HCT116 (cell line): ENCODE measurements at regions not wholly inside any gene's neighbourhood (a gene's known extent, or its start where the extent isn't known, plus 50 kb on each side); places are given as distances from the start of the nearest gene placed in this dataset.

Source experiments
- CTCF ChIP-seq, 3 experiments: fragments of 200-600 bp in 1 of 3; sonication (generic) in 1 of 3; IDR thresholded peaks in 2 of 3; conservative IDR thresholded peaks in 1 of 3; 2 replicates each; pipeline ENCODE4 v1.5.1; 2012 to 2017; ENCODE audit warnings: low read depth in 2 of 3, low read length in 2 of 3, antibody characterized with exemption in 1 of 3, borderline replicate concordance in 1 of 3, control low read depth in 1 of 3, mild to moderate bottlenecking in 1 of 3, mixed read lengths in 1 of 3, mixed run types in 1 of 3, moderate library complexity in 1 of 3; ENCODE audit not compliant: insufficient read depth in 1 of 3
- EZH2 ChIP-seq: fragments of 200-600 bp; sonication (generic); IDR thresholded peaks from 2 replicates; pipeline ENCODE4 v1.6.1; 2017; ENCODE audit warnings: antibody characterized with exemption, mixed run types
- EZH2phosphoT487 ChIP-seq: fragments of 200-600 bp; IDR thresholded peaks from 2 replicates; pipeline ENCODE4 v1.6.1; 2018; ENCODE audit warnings: antibody characterized with exemption, borderline replicate concordance
- JUND ChIP-seq: IDR thresholded peaks from 2 replicates; pipeline ENCODE4 v1.6.1; 2012
- MAX ChIP-seq: IDR thresholded peaks from 2 replicates; pipeline ENCODE4 v1.6.1; 2012
- POLR2A ChIP-seq: IDR thresholded peaks from 2 replicates; pipeline ENCODE4 v1.7.0; 2011; ENCODE audit warnings: borderline replicate concordance; ENCODE audit not compliant: insufficient read depth, insufficient read length; ENCODE audit errors: extremely low read depth
- POLR2AphosphoS5 ChIP-seq: IDR thresholded peaks from 2 replicates; pipeline ENCODE4 v1.6.1; 2011; ENCODE audit warnings: mild to moderate bottlenecking, low read depth, low read length, moderate library complexity
- SP1 ChIP-seq: IDR thresholded peaks from 2 replicates; pipeline ENCODE4 v1.6.1; 2012; ENCODE audit warnings: low read depth
- SRF ChIP-seq: IDR thresholded peaks from 2 replicates; pipeline ENCODE4 v1.6.1; 2012; ENCODE audit warnings: low read depth
- TCF7L2 ChIP-seq: IDR thresholded peaks from 2 replicates; pipeline ENCODE4 v1.7.0; 2011; ENCODE audit warnings: borderline replicate concordance, inconsistent platforms; ENCODE audit not compliant: insufficient read depth, insufficient read length; ENCODE audit errors: extremely low read depth
- YY1 ChIP-seq: IDR thresholded peaks from 2 replicates; pipeline ENCODE4 v1.6.1; 2011; ENCODE audit warnings: low read length, low read depth, moderate library complexity, mild to moderate bottlenecking; ENCODE audit not compliant: insufficient replicate concordance; ENCODE audit errors: extremely low read depth
- ZBTB33 ChIP-seq: IDR thresholded peaks from 2 replicates; pipeline ENCODE4 v1.6.1; 2011; ENCODE audit warnings: mild to moderate bottlenecking, low read length, moderate library complexity; ENCODE audit not compliant: insufficient replicate concordance; ENCODE audit errors: extremely low read depth
- ZNF274 ChIP-seq: fragments of 200-500 bp; sonication (Bioruptor generic); IDR thresholded peaks from 2 replicates; pipeline ENCODE4 v1.6.1; 2014; ENCODE audit warnings: mild to moderate bottlenecking, low read depth, low read length, inconsistent platforms

GRCh38 chr3:177959188-177959587 is 577.0 kb upstream of the KCNMB2 start:
- no peak for TF ChIP-seq POLR2AphosphoS5
- TF ChIP-seq CTCF (IDR thresholded peaks at IDR 0.05 in 2 of 3, conservative IDR thresholded peaks at IDR 0.05 in 1 of 3; ENCODE audit: borderline replicate concordance in 1 of 3, insufficient read depth in 1 of 3, low read depth in 2 of 3, low read length in 2 of 3), result no peak
- TF ChIP-seq ZBTB33, result no peak
- TF ChIP-seq YY1, result no peak
- no peak for TF ChIP-seq TCF7L2
- TF ChIP-seq SRF, result no peak
- no peak for TF ChIP-seq JUND
- no peak for TF ChIP-seq MAX
- no peak for TF ChIP-seq SP1
- no peak for TF ChIP-seq POLR2A
- no peak for TF ChIP-seq ZNF274
- no peak for TF ChIP-seq EZH2
- no peak for TF ChIP-seq EZH2phosphoT487
